Sigmoid colon (tissue), 6 donors: ENCODE measurements at regions not wholly inside any gene's neighbourhood (a gene's known extent, or its start where the extent isn't known, plus 50 kb on each side); places are given as distances from the start of the nearest gene placed in this dataset.
A peak's percentile ranks its signal among the peaks of the same experiment; 100 is the strongest.

Experiments
- DNase-seq: peaks from one replicate; pipeline ENCODE4 v3.0.0-alpha.2; 2019
- H3K27ac ChIP-seq, 4 donors: fragments of 200-600 bp; sonication (generic); one replicate each; pipeline ENCODE4 v1.5.1; 2016 to 2019; ENCODE audit warnings: mild to moderate bottlenecking in 1 of 4
- H3K27me3 ChIP-seq, 3 donors: fragments of 200-600 bp; sonication (generic); one replicate each; pipeline ENCODE4 v1.5.1; 2019; ENCODE audit warnings: mild to moderate bottlenecking in 1 of 3
- H3K36me3 ChIP-seq, 4 donors: fragments of 200-600 bp; sonication (generic); one replicate each; pipeline ENCODE4 v1.5.1; 2016 to 2019
- H3K4me1 ChIP-seq, 4 donors: fragments of 200-600 bp; sonication (generic); one replicate each; pipeline ENCODE4 v1.5.1; 2017 to 2019
- H3K4me3 ChIP-seq, 4 donors: fragments of 200-600 bp; sonication (generic); one replicate each; pipeline ENCODE4 v1.5.1; 2017 to 2019; ENCODE audit warnings: mild to moderate bottlenecking in 2 of 4, moderate library complexity in 1 of 4
- H3K9me3 ChIP-seq, 4 donors: fragments of 200-600 bp in 3 of 4; sonication (generic) in 3 of 4; one replicate each; pipeline versions ENCODE4 v1.5.1 to v1.6.1; 2013 to 2019
- CTCF ChIP-seq, 4 experiments: fragments of 450-650 bp in 3 of 4; fragments of 200-600 bp in 1 of 4; IDR thresholded peaks; one replicate each; pipeline ENCODE4 v1.5.1; 2016 to 2019; ENCODE audit warnings: antibody characterized with exemption in 4 of 4, mild to moderate bottlenecking in 3 of 4, moderate library complexity in 2 of 4
- EP300 ChIP-seq, 4 donors: sonication (generic); formaldehyde crosslinking; IDR thresholded peaks; one replicate each; pipeline ENCODE4 v1.6.1; 2017; ENCODE audit warnings: antibody characterized with exemption in 4 of 4
- POLR2A ChIP-seq, 2 donors: fragments of 450-650 bp; IDR thresholded peaks; one replicate each; pipeline ENCODE4 v1.6.1; 2016; ENCODE audit warnings: antibody characterized with exemption in 2 of 2, mild to moderate bottlenecking in 2 of 2, moderate library complexity in 2 of 2
- POLR2AphosphoS5 ChIP-seq, 4 donors: sonication (generic); formaldehyde crosslinking; IDR thresholded peaks; one replicate each; pipeline ENCODE4 v1.6.1; 2017; ENCODE audit warnings: antibody characterized with exemption in 4 of 4
- WGBS, 2 donors: extraction: QIAGEN DNeasy Blood & Tissue Kit; methylation state at CpG; one replicate each; pipeline ENCODE4 v1.1.7; 2013; 5-methylcytosine and 5-hydroxymethylcytosine counted together
- intact Hi-C: fragments of 100-400 bp; cut with DNase I; formaldehyde crosslinking; loops from one replicate; pipeline ENCODE4 v1.15.1; 2023
- donor health status: healthy with polysubstance abuse.
- donor health status: healthy.

GRCh38 chr12:105850103-105850968 is 288.4 kb downstream of the NUAK1 start:
- WGBS, 2 donors, result 56 to 71% methylated on average over 6 of the region's 6 CpGs
- no peaks in the 10 kb centered on the region for H3K4me1 ChIP-seq
- H3K27ac ChIP-seq, result no peak overlapping the region
- H3K27me3 ChIP-seq, result no peaks in the 10 kb centered on the region
- no peaks in the 10 kb centered on the region for H3K9me3 ChIP-seq
- DNase-seq, result no peak
- intact Hi-C loops, result no loop called here
- no peak overlapping the region for H3K4me3 ChIP-seq
- TF ChIP-seq CTCF (IDR thresholded peaks at IDR 0.05) (no peak), POLR2AphosphoS5 (IDR thresholded peaks at IDR 0.05) (no peak), EP300 (IDR thresholded peaks at IDR 0.05) (no peak), POLR2A (IDR thresholded peaks at IDR 0.05) (no peak)
- no peaks in the 10 kb centered on the region for H3K36me3 ChIP-seq

DNA sequence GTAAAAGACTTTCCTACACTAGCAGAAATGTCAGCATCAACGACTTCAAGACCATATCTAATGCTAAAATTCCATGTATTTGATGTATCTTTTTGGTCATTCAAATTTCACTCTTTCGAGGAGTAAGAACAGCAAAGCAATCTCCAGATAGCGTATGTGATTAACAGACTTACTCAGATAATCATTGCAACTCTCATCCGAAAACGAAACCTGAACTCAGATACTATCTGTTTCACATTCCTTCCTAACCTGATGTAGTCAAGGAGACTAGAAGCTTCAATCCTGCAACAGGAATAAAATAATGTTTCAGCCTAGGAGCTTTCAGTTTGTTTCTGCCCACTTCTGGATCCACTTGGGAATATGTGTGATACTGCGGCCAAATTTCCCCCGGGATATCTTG is 286.3 kb downstream of the NUAK1 start:
- no peaks in the 10 kb centered on the region for H3K9me3 ChIP-seq
- no peak for TF ChIP-seq EP300 (IDR thresholded peaks at IDR 0.05)
- TF ChIP-seq POLR2A (IDR thresholded peaks at IDR 0.05), result no peak
- no peak for TF ChIP-seq CTCF (IDR thresholded peaks at IDR 0.05)
- TF ChIP-seq POLR2AphosphoS5 (IDR thresholded peaks at IDR 0.05), result no peak
- peak overlapping the region in 1 of 4 donors; percentile 34 for H3K27ac ChIP-seq
- no peaks in the 10 kb centered on the region for H3K4me1 ChIP-seq
- intact Hi-C loops, result no loop called here
- H3K36me3 ChIP-seq, result no peaks in the 10 kb centered on the region
- DNase-seq, result no peak
- no peak overlapping the region for H3K4me3 ChIP-seq
- 84 to 87% methylated on average over 7 of the region's 7 CpGs for WGBS, 2 donors
- H3K27me3 ChIP-seq, result no peaks in the 10 kb centered on the region

- Histone ChIP-seq H3K27me3 (no peaks in the 10 kb centered on the region), H3K9me3 (no peaks in the 10 kb centered on the region), H3K27ac (peak overlapping the region in 1 of 4 donors; percentile 34), H3K4me1 (no peaks in the 10 kb centered on the region), H3K36me3 (no peaks in the 10 kb centered on the region), H3K4me3 (no peak overlapping the region)
- TF ChIP-seq POLR2A (IDR thresholded peaks at IDR 0.05) (no peak), EP300 (IDR thresholded peaks at IDR 0.05) (no peak), POLR2AphosphoS5 (IDR thresholded peaks at IDR 0.05) (no peak), CTCF (IDR thresholded peaks at IDR 0.05) (no peak)
- peak; percentile 65 for DNase-seq
- intact Hi-C loops, result no loop called here
- 60 to 74% methylated on average over 2 of the region's 2 CpGs for WGBS, 2 donors
These were observed 285.8 kb downstream of the NUAK1 start for GRCh38 chr12:105852951-105853350.

GRCh38 chr12:105854071-105854470 is 284.7 kb downstream of the NUAK1 start:
- 56 to 67% methylated on average over 2 of the region's 2 CpGs for WGBS, 2 donors

More at GRCh38 chr12:105854071-105854470, 284.7 kb downstream of the NUAK1 start:
- Histone ChIP-seq H3K27ac (no peak overlapping the region), H3K9me3 (no peaks in the 10 kb centered on the region), H3K27me3 (no peaks in the 10 kb centered on the region), H3K36me3 (no peaks in the 10 kb centered on the region), H3K4me1 (no peaks in the 10 kb centered on the region), H3K4me3 (no peak overlapping the region)
- DNase-seq, result no peak
- TF ChIP-seq POLR2AphosphoS5 (IDR thresholded peaks at IDR 0.05) (no peak), POLR2A (IDR thresholded peaks at IDR 0.05) (no peak), CTCF (IDR thresholded peaks at IDR 0.05) (no peak), EP300 (IDR thresholded peaks at IDR 0.05) (no peak)
- intact Hi-C loops, result no loop called here
